ENCODE measurements at regions not wholly inside any gene's neighbourhood (a gene's known extent, or its start where the extent isn't known, plus 50 kb on each side); places are given as distances from the start of the nearest gene placed in this dataset.

DNA sequence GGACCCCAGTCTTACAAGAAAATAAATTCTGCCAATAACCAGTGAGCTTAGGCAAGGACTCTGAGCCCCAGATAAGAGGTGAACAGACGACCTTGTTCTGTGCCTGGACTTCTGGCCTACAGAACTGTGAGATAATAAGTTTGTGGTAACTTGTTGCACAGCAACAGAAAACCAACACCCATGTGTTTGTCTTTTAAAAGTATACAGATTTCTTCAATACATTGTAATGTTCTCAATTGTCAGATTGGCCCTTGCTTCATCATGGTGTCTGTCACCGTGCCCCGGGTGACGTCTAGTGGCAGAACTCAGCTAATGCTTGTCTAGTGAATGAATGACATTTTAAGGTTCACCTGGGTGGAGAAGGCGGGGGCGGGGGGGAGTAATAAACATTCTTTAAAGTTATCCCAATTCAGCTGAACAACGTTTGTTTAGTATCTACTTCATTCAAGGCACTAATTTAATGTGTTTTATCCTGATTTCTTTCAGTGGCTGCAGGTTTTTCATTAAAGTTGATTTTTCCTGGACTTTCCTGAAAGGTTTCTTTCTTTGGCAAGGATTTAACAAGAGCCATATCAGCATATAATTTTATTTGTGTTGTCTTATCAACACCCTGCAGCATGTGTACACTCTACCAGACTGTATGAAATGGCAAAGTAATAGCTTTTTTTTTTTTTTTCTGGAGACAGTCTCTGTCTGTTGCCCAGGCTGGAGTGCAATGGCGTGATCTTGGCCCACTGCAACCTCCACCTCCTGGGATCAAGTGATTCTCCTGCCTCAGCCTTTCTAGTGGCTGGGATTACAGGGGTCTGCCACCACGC lies 123.8 kb upstream of the DLX2 start:
- TF ChIP-seq CTCF (IDR thresholded peaks at IDR 0.05; ENCODE audit: control insufficient read depth, insufficient read depth, low read depth, low read length, missing control alignments): no peak
- no peak overlapping the region for H3K4me3 ChIP-seq (ENCODE audit: control insufficient read depth, low read depth, low read length)
- DNase-seq (ENCODE audit: low read depth): no peak

DNA sequence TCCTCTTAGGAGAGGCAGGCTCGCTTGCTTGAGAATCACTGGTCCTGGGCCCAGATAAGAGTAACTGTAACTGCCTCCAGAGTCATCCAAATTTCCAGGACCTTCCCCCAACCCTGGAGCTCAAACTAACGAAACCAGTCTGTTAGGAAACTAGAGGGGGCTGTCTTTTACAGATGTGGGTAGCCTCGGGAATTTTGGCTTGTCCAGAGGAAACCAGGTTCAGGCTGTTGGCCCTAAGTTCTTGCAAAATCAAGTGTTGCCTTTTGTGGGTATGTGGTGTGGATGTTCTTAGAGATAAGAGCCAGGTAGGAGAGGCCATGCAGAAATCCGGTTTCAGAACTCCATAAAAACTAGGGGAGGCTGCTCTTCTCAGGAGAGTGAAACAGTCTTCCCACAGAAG lies 125.0 kb upstream of the DLX2 start:
- no peak for TF ChIP-seq CTCF (IDR thresholded peaks at IDR 0.05; ENCODE audit: control insufficient read depth, insufficient read depth, low read depth, low read length, missing control alignments)

DNA sequence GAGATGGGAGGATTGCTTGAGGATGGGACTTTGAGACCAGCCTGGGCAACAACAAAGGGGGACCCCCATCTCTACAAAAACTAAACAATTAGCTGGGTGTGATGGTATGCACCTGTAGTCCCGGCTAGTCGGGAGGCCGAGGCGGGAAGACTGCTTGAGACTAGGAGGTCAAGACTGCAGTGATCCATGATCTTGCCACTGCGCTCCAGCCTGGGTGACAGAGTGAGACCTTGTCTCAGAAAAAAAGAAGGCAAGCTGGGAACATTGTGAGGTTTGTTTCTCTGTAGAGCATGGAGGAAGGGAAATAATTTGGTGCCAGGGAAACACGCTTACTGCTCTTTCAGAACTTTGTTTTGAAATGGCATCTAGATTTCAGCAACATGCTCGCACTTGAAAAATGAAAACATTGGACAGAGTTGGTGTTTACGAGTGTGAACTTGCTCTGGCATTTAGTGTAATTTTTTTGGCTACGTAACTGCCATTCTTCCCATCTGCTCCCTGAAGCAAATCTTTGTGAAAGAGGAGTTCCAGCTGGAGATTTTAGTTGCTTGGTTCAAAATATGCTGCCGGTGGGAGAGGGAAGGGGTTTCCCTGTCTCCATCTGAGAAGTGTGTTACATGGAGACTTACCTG lies 125.6 kb upstream of the DLX2 start:
- no peak for TF ChIP-seq CTCF (IDR thresholded peaks at IDR 0.05; ENCODE audit: control insufficient read depth, insufficient read depth, low read depth, low read length, missing control alignments)
- no peak overlapping the region for H3K4me3 ChIP-seq (ENCODE audit: control insufficient read depth, low read depth, low read length)
- no peak for DNase-seq (ENCODE audit: low read depth)

More for the DNA sequence above, 125.0 kb upstream of the DLX2 start:
- H3K4me3 ChIP-seq (ENCODE audit: control insufficient read depth, low read depth, low read length): no peak overlapping the region
- no peak for DNase-seq (ENCODE audit: low read depth)

DNA sequence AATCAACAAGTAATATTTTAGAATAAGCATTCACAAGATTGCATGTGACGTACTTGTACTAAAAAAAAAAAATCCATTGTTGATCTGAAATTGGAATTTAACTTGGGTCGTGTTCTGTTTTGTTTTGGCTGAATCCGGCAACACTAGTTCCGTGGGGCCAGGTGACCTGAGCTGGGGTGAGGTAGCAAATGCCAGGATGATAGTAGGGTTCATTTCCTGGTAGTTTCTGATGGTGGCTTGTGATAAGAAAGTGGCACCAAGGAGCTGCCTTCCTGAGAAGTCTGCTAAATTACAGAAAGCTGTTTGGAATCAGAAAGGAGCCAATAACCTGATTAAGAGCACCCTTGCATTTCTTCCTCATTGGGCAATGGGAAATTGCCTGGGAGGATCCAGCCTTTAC lies 126.4 kb upstream of the DLX2 start:
- TF ChIP-seq CTCF (IDR thresholded peaks at IDR 0.05; ENCODE audit: control insufficient read depth, insufficient read depth, low read depth, low read length, missing control alignments): no peak
- no peak overlapping the region for H3K4me3 ChIP-seq (ENCODE audit: control insufficient read depth, low read depth, low read length)
- DNase-seq (ENCODE audit: low read depth): no peak

- no peak overlapping the region for H3K4me3 ChIP-seq (ENCODE audit: control insufficient read depth, low read depth, low read length)
- TF ChIP-seq CTCF (IDR thresholded peaks at IDR 0.05; ENCODE audit: control insufficient read depth, insufficient read depth, low read depth, low read length, missing control alignments): no peak
- DNase-seq (ENCODE audit: low read depth): no peak
Measured at GRCh38 chr2:172230332-172230888, 127.7 kb upstream of the DLX2 start.

GRCh38 chr2:172230889-172231401 lies 128.2 kb upstream of the DLX2 start:
- DNase-seq (ENCODE audit: low read depth): no peak
- H3K4me3 ChIP-seq (ENCODE audit: control insufficient read depth, low read depth, low read length): no peak overlapping the region
- TF ChIP-seq CTCF (IDR thresholded peaks at IDR 0.05; ENCODE audit: control insufficient read depth, insufficient read depth, low read depth, low read length, missing control alignments): no peak
